Anterior cingulate cortex (tissue), 58 donors: ENCODE measurements at regions not wholly inside any gene's neighbourhood (a gene's known extent, or its start where the extent isn't known, plus 50 kb on each side); places are given as distances from the start of the nearest gene placed in this dataset.
"Not testable (repeated sequence)": the region's sequence is repeated elsewhere in the genome, so short reads cannot be mapped to it uniquely, and the experiment has no call there.

Experiments used
- DNase-seq, 58 donors: peaks; one replicate each; lab custom pipeline; 2025; lab: John Stamatoyannopoulos, UW

DNA sequence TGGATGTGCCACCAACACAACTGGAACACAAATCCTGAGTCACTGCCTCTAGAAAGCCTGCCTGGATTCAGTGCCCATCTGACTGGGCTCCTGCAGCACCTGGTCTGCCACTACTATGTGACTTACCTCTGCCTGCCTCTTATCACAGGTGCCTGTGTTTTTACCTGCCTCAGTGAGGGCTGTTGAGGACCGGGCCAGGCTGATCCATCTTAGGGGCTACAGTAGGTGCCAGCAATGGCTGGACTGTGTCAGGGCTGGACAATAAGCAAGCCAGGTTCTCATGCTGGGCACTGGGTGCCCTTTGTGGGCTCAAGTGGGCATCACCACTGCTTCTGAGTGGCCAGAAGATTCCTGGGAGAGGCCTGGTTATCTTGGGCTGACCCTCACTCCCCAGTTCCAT, 948.6 kb upstream of the TPTE start:
- DNase-seq: not testable (repeated sequence)

DNA sequence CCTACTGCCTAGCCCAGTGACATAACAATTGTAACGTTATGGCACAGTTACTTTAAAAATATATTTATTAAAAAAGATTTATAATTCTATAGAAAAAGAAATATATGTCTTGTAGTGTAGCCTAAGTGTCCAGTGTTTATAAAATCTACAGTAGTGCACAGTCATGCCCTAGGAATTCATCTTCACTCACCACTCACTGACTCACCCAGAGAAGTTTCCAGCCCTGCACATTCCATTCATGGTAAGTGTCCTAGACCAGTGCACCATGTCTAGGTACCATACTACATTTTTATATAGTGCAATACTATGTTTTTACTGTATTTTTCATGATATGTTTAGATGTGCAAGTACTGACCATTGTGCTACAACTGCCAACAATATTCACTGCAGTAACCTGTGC, 947.9 kb upstream of the TPTE start:
- DNase-seq: not testable (repeated sequence)

DNA sequence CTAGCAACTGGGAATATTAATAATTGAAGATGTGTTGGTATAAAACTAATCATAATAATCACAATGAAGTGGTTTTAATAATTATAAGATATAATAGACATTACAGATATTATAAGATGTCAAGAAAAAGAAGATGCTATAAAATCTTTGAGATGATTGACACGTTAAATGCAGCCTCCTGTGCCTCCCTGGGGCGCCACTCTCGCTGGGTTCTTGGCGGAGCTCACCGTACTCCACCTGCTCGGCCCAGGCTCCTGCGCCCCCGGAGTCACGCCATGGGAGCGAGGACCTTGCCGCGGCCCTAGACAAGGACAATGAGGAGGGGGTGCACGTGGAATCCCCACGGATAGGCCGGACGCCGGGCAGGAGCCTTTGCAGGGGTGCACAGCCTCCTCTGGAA, 942.1 kb upstream of the TPTE start:
- DNase-seq: not testable (repeated sequence)

DNA sequence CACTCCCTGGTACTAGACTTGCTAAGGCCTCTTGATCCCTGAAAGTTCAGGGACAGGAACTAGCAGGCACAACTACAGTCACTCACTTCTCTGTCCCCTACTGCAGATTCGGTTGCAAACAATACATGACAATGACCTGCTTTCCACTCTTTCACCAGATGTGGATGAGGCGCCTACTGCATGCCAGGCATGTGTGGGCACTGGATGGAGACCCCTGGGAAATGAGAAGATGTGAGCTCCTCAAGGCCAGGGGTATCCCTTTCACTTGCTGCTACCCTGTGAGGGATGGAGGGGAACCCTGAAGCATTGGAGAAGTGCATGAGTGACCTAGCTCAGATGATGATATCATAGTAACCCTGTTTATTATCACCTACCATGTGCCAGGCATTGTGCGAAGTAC, 933.4 kb upstream of the TPTE start:
- DNase-seq: not testable (repeated sequence)

DNA sequence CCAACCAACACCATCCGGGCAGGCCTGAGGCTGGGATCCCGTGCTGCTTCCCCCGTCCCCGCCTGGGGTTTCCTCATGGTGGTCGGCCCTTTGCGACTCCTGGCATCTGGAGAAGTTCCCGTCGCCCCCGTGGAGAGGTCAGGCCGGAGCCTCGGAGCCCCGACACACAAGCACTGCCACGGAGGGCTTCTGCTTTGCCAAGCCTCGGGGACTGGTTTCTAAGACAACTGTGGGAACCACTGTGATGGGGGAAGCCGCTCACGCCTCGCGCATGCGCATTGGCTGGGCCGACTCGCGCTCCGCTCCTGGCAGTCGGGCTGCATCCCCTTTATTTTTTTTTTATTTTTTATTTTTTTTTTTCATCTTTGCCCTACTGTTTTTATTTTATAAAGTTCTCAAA, 928.8 kb upstream of the TPTE start:
- not testable (repeated sequence) for DNase-seq

DNA sequence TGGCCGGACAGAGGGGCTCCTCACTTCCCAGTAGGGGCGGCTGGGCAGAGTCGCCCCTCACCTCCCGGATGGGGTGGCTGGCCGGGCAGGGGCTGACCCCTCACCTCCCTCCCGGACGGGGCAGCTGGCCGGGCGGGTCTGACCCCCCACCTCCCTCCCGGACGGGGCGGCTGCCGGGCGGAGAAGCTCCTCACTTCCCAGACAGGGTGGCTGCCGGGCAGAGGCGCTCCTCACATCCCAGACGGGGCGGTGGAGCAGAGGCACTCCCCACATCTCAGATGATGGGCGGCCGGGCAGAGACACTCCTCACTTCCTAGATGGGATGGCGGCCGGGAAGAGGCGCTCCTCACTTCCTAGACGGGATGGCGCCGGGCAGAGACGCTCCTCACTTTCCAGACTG, 927.7 kb upstream of the TPTE start:
- not testable (repeated sequence) for DNase-seq

DNA sequence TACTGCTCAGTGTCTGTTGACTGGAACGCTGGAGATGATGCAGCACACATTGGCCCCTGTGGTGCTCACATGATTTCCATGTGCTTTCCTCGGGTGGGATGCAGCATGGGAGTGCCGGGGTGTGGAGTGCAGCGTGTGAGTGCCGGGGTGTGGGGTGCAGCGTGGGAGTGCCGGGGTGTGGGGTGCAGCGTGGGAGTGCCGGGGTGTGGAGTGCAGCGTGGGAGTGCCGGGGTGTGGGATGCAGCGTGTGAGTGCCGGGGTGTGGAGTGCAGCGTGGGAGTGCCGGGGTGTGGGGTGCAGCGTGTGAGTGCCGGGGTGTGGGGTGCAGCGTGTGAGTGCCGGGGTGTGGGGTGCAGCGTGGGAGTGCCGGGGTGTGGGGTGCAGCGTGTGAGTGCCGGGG, 907.4 kb upstream of the TPTE start:
- not testable (repeated sequence) for DNase-seq

DNA sequence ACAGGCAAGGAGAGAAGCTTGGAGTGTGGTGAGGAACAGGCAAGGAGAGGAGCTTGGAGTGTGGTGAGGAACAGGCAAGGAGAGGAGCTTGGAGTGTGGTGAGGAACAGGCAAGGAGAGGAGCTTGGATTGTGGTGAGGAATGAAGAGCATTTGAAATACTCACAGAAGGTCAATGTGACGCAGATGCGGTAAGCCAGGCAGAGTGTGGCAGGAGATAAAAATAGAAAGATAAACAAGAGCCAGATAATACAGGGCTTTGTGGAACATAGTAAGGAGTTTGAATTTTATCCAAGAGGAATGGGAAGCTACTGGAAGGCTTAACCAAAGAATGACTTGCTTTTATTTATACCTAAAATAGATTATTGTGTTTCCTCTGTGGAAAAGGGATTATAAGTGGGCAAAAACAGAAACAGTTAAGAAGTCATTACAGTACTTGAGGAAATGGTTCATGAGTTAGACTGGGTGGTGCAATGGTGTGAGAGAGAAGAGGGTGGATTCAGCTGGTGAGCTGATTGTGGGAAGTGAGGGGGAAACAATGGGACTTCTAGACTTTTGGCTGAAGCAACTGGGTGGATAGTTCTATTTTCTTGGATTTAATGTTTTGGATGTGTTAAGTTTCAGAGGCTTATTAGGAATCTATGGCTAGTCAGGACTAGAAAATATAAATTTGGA, 900.1 kb upstream of the TPTE start:
- DNase-seq: not testable (repeated sequence)

DNA sequence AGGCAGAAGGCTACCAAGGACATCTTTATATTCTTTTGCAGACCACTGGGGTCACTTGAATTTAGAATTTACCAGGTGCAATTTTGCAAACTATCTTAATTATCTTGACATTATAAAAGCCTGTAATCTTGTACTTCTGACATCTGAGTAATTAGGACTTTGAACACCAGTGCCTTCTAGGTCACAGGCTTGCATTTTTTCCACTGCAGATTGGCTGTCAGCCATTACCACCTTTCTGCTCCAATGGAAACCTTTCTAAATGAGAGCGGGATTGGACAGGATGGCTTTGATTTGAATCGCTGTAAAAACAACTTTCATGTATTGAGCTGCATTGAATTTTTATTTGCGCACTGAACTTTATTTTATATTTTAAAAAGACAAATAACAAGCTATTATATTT, 893.3 kb upstream of the TPTE start:
- not testable (repeated sequence) for DNase-seq

DNA sequence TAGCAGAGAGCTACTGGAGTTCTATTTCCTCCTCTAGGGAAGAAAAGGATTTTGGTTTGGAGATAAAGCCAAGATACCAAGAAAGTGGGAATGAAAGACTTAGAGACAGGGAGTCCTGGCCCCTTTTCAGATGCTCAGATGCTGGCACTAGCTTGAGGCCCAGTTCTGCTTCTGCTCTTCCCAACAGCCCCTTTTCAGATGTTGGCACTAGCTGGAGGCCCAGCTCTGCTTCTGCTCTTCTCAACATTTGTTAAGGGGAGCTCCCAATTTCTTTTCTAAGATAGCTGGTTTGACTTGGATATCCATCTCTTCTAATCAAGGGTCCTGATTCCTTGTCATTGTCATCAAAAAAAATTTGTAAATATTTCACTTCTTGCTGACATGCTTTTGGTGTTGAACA, 874.0 kb upstream of the TPTE start:
- not testable (repeated sequence) for DNase-seq

DNA sequence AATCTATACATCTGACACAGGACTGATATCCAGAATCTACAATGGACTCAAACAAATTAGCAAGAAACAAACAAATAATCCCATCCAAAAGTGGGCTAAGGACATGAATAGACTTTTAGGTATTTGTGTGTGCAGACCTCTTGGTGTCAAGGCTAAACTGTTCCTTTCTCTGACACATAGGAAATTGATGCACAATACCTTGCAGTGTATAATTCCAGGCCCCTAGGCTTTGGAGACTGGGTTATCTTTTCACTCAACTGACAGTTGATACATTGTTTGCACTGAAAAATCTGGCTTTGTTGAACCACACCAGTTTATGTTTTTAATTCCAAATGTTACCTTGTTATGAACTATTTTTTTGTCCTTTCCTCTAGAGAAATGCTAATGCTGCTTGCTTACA, 873.1 kb upstream of the TPTE start:
- not testable (repeated sequence) for DNase-seq

DNA sequence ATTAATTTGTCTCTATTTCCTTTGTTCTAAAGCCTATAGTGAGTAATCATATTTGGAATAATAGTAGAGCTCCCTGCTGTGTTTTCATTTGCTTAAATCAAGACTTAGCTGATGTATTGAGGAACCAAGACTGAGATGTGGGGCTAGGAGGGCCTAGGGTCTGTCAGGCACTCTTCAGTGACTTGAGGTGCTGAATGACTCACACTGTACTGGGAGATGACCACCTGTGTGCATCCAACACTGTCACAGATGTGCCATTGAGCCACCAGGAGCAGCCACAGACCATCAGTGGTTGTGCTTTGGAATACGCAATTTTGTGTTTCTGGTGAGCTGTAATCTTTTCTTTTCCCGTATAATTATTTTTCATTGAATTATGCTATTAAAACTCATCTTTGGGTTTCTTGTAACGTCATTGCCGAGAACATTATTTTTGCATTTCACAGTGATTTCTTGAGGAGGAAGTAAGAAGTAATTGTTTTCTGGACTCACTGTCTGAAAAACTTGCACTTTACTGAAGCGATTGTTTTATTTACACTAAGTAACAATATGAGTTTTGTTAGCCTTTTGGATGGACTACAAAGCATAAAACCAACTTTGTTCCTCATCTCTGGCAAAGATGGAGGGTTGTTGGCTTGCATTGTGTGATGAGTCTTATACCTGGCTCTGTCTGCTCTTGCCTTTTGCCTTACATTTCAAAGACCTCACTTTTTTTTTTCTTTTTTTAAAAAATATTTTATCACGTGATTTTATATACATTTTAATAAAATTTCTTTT, 872.2 kb upstream of the TPTE start:
- DNase-seq: not testable (repeated sequence)

DNA sequence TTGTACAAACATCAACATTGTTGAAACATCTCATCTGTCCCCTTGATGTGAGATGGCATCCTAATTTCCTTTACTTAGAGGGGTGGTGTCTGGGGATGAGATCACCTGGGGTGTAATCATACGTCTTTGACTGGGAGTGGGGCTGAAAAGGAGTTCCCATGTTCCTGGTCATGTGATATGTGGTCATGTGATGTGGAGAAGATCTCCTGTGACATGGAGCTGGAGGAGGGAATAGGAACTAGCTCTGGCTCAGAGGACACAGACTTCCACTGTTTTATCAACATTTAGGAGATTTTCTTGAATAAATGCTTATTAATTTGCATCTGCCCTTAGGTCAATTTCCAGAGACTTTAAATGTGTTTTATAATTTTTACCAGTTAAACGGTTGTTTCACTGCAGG, 868.6 kb upstream of the TPTE start:
- DNase-seq: not testable (repeated sequence)

DNA sequence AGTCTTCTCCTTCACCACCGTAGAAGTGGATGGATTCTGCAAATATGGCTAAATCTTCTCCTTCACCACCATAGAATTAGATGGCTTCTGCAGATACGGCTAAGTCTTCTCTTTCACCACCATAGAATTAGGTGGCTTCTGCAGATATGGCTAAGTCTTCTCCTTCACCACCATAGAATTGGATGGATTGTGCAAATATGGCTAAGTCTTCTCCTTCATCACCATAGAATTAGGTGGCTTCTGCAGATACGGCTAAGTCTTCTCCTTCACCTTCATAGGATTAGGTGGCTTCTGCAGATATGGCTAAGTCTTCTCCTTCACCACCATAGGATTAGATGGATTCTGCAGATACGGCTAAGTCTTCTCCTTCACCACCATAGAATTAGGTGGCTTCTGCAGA, 866.2 kb upstream of the TPTE start:
- DNase-seq: not testable (repeated sequence)

DNA sequence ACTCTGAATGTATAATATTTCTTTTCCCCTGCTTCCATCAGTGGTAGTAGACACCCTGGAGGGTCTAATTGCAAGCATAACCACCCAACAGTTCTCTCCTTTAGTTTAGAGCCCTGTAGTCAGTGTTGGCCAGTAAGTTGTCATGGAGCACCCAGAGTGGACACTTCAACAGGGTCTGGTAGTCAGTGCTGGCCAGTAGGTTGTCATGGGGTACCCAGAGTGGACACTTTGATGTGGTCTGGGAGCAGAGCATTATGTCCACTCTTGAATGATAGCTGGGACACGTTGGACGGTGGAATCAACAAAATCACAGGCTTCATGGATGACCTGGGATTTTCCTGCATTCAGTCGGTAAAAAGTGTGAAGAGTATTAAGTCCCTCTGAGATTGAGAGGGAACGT, 864.9 kb upstream of the TPTE start:
- not testable (repeated sequence) for DNase-seq

DNA sequence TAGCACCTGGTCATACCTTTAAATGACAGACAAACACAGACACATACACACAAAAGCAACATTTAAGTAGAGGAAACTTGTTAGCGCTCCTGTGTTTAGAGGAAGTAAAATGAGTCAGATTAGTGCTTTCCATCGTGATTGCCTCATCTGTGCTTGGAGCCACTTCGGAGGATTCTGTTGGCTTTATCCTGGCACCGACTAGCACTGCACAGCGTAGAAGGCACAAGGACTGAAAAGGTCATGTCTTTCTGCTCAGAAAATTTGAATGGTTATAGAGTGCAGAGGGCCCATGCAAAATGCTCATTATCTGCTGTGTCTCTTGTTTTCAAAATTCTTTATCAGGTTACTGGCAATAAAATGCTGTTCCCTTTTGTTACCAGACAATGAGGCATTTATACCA, 863.6 kb upstream of the TPTE start:
- DNase-seq: not testable (repeated sequence)

DNA sequence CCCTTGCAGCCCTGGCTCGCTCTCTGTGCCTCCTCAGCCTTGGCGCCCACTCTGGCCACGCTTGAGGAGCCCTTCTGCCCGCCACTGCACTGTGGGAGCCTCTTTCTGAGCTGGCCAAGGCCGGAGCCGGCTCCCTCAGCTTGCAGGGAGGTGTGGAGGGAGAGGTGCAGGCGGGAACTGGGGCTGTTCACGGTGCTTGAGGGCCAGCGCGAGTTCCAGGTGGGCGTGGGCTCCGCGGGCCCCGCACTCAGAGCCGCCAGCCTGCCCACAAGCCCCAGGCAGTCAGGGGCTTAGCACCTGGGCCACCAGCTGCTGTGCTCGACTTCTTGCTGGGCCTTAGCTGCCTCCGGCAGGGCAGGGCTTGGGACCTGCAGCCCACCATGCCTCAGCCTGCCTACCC, 861.5 kb upstream of the TPTE start:
- not testable (repeated sequence) for DNase-seq

DNA sequence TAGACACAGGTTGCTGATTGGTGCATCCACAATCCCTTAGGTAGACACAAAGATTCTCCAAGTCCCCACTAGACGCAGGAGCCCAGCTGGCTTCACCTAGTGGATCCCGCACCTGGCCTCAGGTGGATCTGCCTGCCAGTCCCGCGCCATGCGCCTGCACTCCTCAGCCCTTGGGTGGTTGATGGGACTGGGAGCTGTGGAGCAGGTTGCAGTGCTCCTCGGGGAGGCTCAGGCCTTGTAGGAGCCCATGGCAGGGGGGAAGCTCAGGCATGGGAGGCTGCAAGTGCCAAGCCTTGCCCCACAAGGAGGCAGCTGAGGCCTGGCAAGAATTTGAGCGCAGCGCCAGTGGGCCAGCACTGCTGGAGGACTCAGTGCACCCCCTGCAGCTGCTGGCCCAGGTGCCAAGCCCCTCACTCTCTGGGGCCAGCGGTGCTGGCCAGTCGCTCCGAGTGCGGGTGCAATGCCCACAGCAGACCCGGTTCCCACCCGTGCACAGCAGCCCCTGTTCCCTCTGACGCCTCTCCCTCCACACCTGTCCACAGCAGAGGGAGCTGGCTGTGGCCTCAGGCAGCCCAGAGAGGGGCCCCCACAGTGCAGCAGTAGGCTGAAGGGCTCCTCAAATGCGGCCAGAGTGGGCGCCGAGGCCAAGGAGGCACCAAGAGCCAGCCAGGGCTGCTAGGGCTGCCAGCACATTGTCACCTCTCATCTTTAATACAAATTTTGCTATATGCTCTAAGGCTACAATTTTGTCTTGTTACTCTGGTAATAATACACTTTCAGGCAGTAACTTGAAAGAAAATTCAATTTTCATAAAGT, 857.3 kb upstream of the TPTE start:
- DNase-seq: not testable (repeated sequence)

DNA sequence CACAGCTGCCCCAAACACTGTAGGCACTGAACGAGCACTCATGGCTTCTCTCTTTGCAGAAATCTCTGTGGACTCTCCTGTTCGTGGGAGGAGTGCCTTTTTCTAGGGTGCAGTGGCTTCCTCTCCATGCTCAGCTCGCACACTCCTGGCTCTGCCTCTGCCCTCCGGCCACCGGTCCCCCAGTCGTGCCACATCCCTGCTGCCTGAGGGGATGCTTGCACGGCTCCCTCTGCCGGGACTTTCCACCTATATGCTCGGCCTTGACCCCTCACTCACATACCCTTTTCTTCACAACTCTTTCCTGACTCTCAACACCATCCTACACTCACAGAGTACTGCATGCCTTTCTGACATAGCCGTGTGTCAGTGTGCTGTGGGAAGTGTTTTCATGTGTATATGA, 845.6 kb upstream of the TPTE start:
- not testable (repeated sequence) for DNase-seq

DNA sequence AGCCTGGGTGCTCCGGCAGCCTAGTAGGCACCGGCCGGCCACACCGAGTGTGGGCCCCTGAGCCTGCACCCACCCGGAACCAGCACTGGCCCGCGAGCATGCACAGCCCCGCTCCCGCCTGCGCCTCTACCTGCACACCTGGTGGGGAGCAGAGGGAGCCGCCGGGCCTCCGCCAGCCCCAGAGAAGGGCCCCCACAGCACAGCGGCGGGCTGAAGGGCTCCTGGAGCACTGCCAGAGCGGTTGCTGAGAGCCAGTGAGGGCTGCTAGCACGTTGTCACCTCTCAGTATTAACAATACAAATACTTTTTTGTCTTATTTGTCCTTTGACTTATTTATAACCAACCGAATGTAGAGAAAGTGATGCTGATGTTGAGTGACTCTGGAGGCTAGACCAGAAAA, 842.4 kb upstream of the TPTE start:
- DNase-seq: not testable (repeated sequence)

DNA sequence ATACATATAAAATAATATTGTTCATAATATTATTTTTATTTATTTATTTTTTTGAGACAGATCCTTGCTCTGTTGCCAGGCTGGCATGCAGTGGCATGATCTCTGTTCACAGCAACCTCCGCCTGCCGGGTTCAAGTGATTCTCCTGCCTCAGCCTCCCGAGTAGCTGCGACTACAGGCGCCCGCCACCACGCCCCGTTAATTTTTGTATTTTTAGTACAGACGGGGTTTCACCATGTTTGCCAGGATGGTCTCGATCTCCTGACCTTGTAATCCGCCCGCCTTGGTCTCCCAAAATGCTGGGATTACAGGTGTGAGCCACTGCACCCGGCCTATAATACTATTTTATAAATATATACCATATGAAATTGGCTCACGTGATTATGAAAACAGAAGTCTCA, 832.4 kb upstream of the TPTE start:
- DNase-seq: not testable (repeated sequence)
